Osteocyte (in vitro differentiated cells): ENCODE measurements at regions not wholly inside any gene's neighbourhood (a gene's known extent, or its start where the extent isn't known, plus 50 kb on each side); places are given as distances from the start of the nearest gene placed in this dataset.

Source experiments
- DNase-seq: peaks from one replicate; pipeline ENCODE4 v3.0.0; 2021; ENCODE audit warnings: mixed read lengths; ENCODE audit not compliant: unreplicated experiment; ENCODE audit errors: extremely low spot score
- H3K27ac Mint-ChIP-seq: one replicate; pipeline ENCODE4 v1.8.0; 2021; ENCODE audit warnings: mild to moderate bottlenecking, mixed read lengths; ENCODE audit not compliant: unreplicated experiment
- H3K27me3 Mint-ChIP-seq: one replicate; pipeline ENCODE4 v1.8.0; 2021; ENCODE audit warnings: mixed read lengths; ENCODE audit not compliant: unreplicated experiment
- H3K36me3 Mint-ChIP-seq: one replicate; pipeline ENCODE4 v1.8.0; 2021; ENCODE audit warnings: mixed read lengths; ENCODE audit not compliant: unreplicated experiment
- H3K4me1 Mint-ChIP-seq: one replicate; pipeline ENCODE4 v1.8.0; 2021; ENCODE audit warnings: mixed read lengths; ENCODE audit not compliant: unreplicated experiment
- H3K4me3 Mint-ChIP-seq: one replicate; pipeline ENCODE4 v1.8.0; 2021; ENCODE audit warnings: mild to moderate bottlenecking, moderate library complexity, mixed read lengths; ENCODE audit not compliant: unreplicated experiment
- H3K9me3 Mint-ChIP-seq: one replicate; pipeline ENCODE4 v1.8.0; 2021; ENCODE audit warnings: mixed read lengths; ENCODE audit not compliant: unreplicated experiment
- TF ChIP-seq, protein P1 (sequence below): fragments of 200-600 bp; sonication (generic); IDR thresholded peaks from 2 replicates; pipeline ENCODE4 v1.5.0; 2021; ENCODE audit warnings: antibody characterized with exemption, mild to moderate bottlenecking, moderate library complexity

DNA sequence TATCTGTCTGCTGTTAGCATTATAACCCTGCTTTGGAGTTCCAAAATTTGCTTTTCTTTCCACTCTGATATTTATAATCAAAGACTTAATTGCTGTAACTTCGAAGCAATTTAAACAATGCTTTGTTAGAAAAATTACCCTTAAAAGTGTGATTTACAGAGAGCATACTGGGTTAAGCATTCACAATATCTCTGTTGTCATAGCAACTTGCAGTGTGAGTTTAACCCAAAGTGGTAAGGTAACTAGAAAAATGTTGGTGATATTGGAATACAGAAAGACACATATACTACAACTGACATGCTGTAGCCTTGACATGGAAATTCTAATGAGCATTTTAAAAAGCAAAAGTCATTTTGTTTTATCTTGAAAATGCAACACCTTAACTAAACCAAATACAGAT, 70.4 kb upstream of the SMLR1 start:
- Mint-ChIP-seq H3K27me3 (no peaks in the 10 kb centered on the region), H3K27ac (no peak overlapping the region), H3K36me3 (no peaks in the 10 kb centered on the region), H3K9me3 (peaks cover 5% of the 10 kb centered on the region), H3K4me1 (peaks cover 19% of the 10 kb centered on the region), H3K4me3 (no peak overlapping the region)
- TF ChIP-seq, protein P1, sequence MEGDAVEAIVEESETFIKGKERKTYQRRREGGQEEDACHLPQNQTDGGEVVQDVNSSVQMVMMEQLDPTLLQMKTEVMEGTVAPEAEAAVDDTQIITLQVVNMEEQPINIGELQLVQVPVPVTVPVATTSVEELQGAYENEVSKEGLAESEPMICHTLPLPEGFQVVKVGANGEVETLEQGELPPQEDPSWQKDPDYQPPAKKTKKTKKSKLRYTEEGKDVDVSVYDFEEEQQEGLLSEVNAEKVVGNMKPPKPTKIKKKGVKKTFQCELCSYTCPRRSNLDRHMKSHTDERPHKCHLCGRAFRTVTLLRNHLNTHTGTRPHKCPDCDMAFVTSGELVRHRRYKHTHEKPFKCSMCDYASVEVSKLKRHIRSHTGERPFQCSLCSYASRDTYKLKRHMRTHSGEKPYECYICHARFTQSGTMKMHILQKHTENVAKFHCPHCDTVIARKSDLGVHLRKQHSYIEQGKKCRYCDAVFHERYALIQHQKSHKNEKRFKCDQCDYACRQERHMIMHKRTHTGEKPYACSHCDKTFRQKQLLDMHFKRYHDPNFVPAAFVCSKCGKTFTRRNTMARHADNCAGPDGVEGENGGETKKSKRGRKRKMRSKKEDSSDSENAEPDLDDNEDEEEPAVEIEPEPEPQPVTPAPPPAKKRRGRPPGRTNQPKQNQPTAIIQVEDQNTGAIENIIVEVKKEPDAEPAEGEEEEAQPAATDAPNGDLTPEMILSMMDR: no peak
- DNase-seq: no peak

DNA sequence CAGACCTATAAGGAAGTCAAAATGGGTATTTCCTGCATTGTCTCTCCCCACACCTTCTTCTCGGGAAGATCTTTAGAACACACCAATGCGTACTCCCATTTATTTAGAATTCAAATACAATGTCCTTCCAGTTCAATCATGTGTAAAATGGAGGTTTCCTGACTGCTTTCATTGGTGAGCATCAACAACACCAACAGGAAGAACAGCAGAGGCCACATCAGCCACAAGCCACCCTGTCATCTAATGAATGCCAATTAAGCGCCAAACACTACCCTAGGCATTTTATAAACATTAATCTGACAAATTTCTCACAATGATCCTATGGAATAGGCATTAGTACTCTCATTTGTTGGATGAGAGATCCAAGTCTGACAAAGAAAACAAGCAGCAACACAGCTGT, 68.4 kb upstream of the SMLR1 start:
- Mint-ChIP-seq H3K27me3 (peaks cover 10% of the 10 kb centered on the region), H3K4me1 (peaks cover 15% of the 10 kb centered on the region), H3K4me3 (no peak overlapping the region), H3K9me3 (peaks cover 5% of the 10 kb centered on the region), H3K36me3 (no peaks in the 10 kb centered on the region), H3K27ac (no peak overlapping the region)
- TF ChIP-seq, protein P1: no peak
- DNase-seq: no peak

DNA sequence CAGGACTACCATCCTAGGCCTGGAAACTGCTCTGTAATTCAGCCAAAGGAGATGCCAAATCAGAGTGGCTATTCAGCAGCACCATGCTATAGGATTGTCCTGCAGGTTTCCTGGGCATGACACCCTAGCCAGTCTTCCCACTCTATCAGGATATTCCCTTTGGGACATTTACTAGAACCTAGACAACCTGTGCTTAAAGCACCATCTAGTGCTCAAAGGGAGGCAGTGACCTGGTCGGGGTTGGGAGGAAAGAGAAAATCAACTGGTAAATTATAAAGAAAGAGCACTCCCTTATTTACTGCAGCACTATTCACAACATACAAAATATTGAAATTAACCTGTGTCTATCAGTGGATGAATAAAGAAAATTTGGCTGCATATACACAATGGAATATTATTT, 67.2 kb upstream of the SMLR1 start:
- TF ChIP-seq, protein P1: peak; percentile 37
- no peak for DNase-seq
- no peak overlapping the region for H3K4me3 Mint-ChIP-seq
- no peaks in the 10 kb centered on the region for H3K36me3 Mint-ChIP-seq
- H3K9me3 Mint-ChIP-seq: peaks cover 5% of the 10 kb centered on the region
- H3K4me1 Mint-ChIP-seq: peaks cover 12% of the 10 kb centered on the region
- H3K27ac Mint-ChIP-seq: no peak overlapping the region
- H3K27me3 Mint-ChIP-seq: peaks cover 10% of the 10 kb centered on the region

DNA sequence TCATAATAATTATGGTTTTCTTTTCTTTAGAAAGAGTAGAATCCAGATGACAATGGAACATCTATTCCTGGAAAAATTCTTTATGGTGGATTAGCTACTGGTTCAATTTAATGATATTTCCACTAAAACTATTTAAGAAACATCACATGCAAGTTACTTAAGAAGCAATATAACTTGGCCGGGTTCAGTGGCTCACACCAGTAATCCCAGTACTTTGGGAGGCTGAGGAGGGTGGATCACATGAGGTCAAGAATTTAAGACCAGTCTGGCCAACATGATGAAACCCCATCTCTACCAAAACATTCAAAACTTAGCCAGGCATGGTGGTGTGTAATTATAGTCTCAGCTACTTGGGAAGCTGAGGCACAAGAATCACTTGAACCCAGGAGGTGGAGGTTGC, 65.9 kb upstream of the SMLR1 start:
- TF ChIP-seq, protein P1: no peak
- Mint-ChIP-seq H3K36me3 (no peaks in the 10 kb centered on the region), H3K27ac (no peak overlapping the region), H3K27me3 (peaks cover 10% of the 10 kb centered on the region), H3K4me3 (no peak overlapping the region), H3K9me3 (peaks cover 5% of the 10 kb centered on the region), H3K4me1 (peaks cover 1% of the 10 kb centered on the region)
- DNase-seq: no peak

DNA sequence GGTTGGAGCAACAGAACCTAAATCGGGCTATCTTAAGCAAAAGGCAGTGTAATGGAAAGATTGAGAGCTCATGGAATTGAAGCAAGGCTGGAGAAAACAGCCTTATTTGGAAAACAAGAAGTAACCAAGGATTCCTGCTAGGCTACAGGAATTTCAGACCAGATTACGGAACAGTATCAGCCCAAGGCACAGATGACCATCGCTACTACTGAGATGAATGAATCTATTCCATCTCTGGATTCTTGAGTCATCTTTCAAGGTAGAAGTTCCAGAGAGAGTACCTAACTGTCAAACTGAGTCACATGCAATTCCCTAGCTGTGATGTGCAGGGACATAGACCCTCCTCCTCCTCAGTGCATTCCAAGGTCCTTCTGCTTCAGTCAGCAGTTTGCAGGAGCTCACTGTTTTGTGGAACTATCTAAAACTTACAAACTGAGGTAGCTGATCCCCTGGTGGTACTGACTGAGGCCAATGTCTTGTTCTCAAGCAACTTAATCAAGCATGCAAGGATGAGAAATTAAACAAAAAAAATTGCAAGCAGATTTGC, 62.0 kb upstream of the SMLR1 start:
- H3K4me3 Mint-ChIP-seq: no peak overlapping the region
- no peak overlapping the region for H3K27ac Mint-ChIP-seq
- peaks cover 10% of the 10 kb centered on the region for H3K27me3 Mint-ChIP-seq
- no peaks in the 10 kb centered on the region for H3K4me1 Mint-ChIP-seq
- TF ChIP-seq, protein P1: no peak
- H3K9me3 Mint-ChIP-seq: peaks cover 2% of the 10 kb centered on the region
- no peaks in the 10 kb centered on the region for H3K36me3 Mint-ChIP-seq
- no peak for DNase-seq
